H1 (cell line): ENCODE measurements at regions not wholly inside any gene's neighbourhood (a gene's known extent, or its start where the extent isn't known, plus 50 kb on each side); places are given as distances from the start of the nearest gene placed in this dataset. TPM values are rescaled to one million over a fixed set of nuclear protein-coding genes. Genes with fewer than 3 reads are reported as not detected.

Experiments
- small RNA-seq: library from polyadenylated mRNA; stranded (forward); fragments of <200 nt; extraction: miRNeasy Mini kit (QIAGEN cat#:217004); gene quantifications from one replicate; pipeline ENCODE3, GENCODE V24; 2013; ENCODE audit not compliant: insufficient read depth

Small RNAs in the stretch of these regions (small RNA-seq; reads per million reads assigned to genes)
- gene RN7SL352P = not detected
